GM18505 (cell line): ENCODE measurements at regions not wholly inside any gene's neighbourhood (a gene's known extent, or its start where the extent isn't known, plus 50 kb on each side); places are given as distances from the start of the nearest gene placed in this dataset.

Experiments used
- ATAC-seq: cut with Tn5 transposase; IDR thresholded peaks from one replicate; pipeline ENCODE4 v1.9.1; 2021; ENCODE audit not compliant: unreplicated experiment
- POLR2A ChIP-seq: IDR thresholded peaks from 4 replicates; pipeline ENCODE4 v1.6.1; 2011; ENCODE audit warnings: borderline replicate concordance; ENCODE audit not compliant: insufficient read depth, insufficient read length; ENCODE audit errors: extremely low read depth

GRCh38 chr1:230518511-230518910 lies 92.4 kb upstream of the PGBD5 start:
- no peak for TF ChIP-seq POLR2A
- no peak for ATAC-seq

- TF ChIP-seq POLR2A, result no peak
- ATAC-seq, result no peak
Observed at GRCh38 chr1:230517786-230518185, 91.7 kb upstream of the PGBD5 start.

- no peak for ATAC-seq
- TF ChIP-seq POLR2A, result no peak
Observed at GRCh38 chr1:230517326-230517725, 91.2 kb upstream of the PGBD5 start.

GRCh38 chr1:230516889-230517288 lies 90.8 kb upstream of the PGBD5 start:
- no peak for TF ChIP-seq POLR2A
- ATAC-seq, result no peak

GRCh38 chr1:230515451-230516145 lies 89.5 kb upstream of the PGBD5 start:
- TF ChIP-seq POLR2A, result no peak
- no peak for ATAC-seq

DNA sequence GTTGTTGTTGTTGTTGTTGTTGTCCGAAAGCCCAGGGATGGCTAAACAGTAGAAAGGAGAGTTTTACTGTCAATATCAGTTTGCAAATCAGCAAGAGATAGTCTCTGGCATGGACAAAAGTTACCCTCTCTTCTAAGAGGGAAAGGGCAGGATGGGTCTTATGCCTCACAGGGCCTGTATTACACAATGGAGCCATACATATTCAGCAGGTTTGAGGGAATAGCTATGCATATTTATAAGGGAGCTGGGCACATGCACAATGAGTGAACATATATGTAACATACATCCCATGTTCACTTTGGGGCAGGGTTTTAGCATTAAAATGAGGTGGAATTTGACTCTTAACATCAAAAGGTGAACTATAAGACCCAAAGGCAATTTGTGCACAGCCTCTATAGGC lies 84.4 kb upstream of the PGBD5 start:
- no peak for TF ChIP-seq POLR2A
- no peak for ATAC-seq

- no peak for TF ChIP-seq POLR2A
- ATAC-seq, result peak; percentile 52
Observed at GRCh38 chr1:230509281-230509977, 83.3 kb upstream of the PGBD5 start.

DNA sequence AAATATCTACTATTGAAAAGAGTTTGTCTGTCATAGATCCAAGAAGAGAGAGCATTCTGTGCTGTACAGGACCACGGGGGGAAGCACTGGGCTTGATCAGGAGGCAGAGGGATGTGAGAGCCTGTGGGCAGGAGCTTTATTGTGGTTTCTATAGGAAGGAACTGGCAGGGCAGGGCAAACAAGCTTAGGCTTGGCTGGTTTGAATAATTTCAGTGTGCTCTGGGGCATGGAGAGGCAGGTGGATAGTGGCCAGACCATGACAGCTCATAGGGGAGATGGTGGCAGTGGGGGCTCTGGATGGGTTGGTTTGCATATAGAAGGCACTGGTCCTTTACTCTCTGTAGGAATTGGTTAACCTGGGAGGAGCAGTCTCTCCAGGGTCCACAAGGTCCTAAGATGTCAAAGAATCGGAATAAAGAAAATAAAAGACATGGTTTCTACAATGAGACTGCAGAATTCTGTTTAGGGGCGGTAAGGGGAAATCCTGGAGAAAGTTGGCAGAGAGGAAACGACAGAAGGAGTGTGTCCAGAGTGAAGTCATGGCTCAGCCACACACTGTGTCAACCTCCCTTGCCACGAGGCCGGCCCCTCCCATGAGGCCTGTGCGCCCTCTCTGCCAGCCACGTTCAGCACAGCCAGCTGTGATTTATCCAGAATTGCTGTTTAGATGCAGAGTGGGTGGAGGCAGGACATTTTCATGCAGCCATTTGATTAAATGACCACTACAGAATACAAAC lies 81.7 kb upstream of the PGBD5 start:
- ATAC-seq, result no peak

DNA sequence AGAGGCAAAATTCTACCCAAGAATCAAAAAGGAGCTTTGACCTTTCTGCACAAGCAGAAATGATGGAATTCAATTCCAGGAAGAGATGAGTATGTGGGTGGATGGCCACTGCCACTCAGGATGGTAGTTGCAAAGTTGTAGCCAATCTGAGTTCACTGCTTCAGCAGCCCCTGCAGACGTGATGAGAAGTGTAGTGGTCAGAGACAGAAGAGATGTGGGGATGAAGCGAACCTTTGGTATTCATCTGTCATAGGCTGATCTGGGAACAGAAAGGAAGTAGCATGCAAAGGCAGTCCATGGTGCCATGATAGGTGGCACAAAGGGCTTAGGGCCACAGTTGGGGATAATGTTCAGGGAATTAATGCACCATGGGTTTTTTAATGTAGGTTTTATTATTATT lies 81.1 kb upstream of the PGBD5 start:
- no peak for TF ChIP-seq POLR2A
- ATAC-seq, result no peak

More for the DNA sequence above, 81.7 kb upstream of the PGBD5 start:
- TF ChIP-seq POLR2A, result no peak

- ATAC-seq, result no peak
- TF ChIP-seq POLR2A, result no peak
Observed at GRCh38 chr1:230506451-230506850, 80.3 kb upstream of the PGBD5 start.

- ATAC-seq, result no peak
Observed at GRCh38 chr1:230504310-230504709, 78.2 kb upstream of the PGBD5 start.

GRCh38 chr1:230503726-230504125 lies 77.6 kb upstream of the PGBD5 start:
- ATAC-seq, result no peak
- TF ChIP-seq POLR2A, result no peak

More at GRCh38 chr1:230504310-230504709, 78.2 kb upstream of the PGBD5 start:
- TF ChIP-seq POLR2A, result no peak

GRCh38 chr1:230502996-230503395 lies 76.9 kb upstream of the PGBD5 start:
- ATAC-seq, result no peak
- TF ChIP-seq POLR2A, result no peak
